K562 (cell line): ENCODE measurements at regions not wholly inside any gene's neighbourhood (a gene's known extent, or its start where the extent isn't known, plus 50 kb on each side); places are given as distances from the start of the nearest gene placed in this dataset.

Experiments used
- ATAC-seq: fragments of 200-7000 bp; cut with Tn5 transposase; 3 replicates; pipeline ENCODE4 v1.9.1; 2020; ENCODE audit warnings: moderate library complexity
- BruUV-seq: library from RNA; stranded (reverse); fragments of 400-500 nt; replicated peaks from 2 replicates; lab custom pipeline; 2021; lab: Mats Ljungman, UMichigan
- CTCF ChIA-PET: fragments of 300-600 bp; formaldehyde crosslinking; extraction: SDS; loops from one replicate; lab custom pipeline; 2021; ENCODE audit warnings: low intra/inter-chr PET ratio; lab: Yijun Ruan, JAX
- POLR2A ChIA-PET: fragments of 300-600, 350-650 bp; sonication (Branson Sonifier 250); formaldehyde crosslinking; extraction: SDS; loops from one replicate; lab custom pipeline; 2021; ENCODE audit warnings: antibody characterized with exemption, inconsistent platforms; lab: Yijun Ruan, JAX
- DNase-seq, 4 experiments: peaks; one replicate each; pipeline versions ENCODE4 v3.0.0 to v3.0.0-alpha.2; 2011 to 2018; ENCODE audit warnings: low spot score in 3 of 4, mixed read lengths in 3 of 4; ENCODE audit errors: extremely low read depth in 1 of 4
- FAIRE-seq: peaks from 2 replicates; lab custom pipeline; 2011; peaks lifted over from hg19 to GRCh38; lab: Jason Lieb, UNC
- H2AFZ ChIP-seq: 2 replicates; pipeline ENCODE4 v1.6.0; 2011; ENCODE audit warnings: low read depth, low read length, control low read depth, inconsistent platforms
- H3K27ac ChIP-seq: fragments of 200-600 bp; 3 replicates; pipeline ENCODE4 v1.8.0; 2011; ENCODE audit warnings: low read depth, mild to moderate bottlenecking, control low read depth, inconsistent platforms, low read length, moderate library complexity, mixed read lengths; ENCODE audit errors: extremely low read depth
- H3K27me3 ChIP-seq, 2 experiments: fragments of 300-600 bp in 1 of 2; 2 replicates in 1 of 2; 3 replicates in 1 of 2; pipeline versions ENCODE4 v1.6.0 to v1.8.0; 2011; ENCODE audit warnings: inconsistent platforms in 2 of 2, low read length in 2 of 2, mild to moderate bottlenecking in 1 of 2, mixed read lengths in 1 of 2, moderate library complexity in 1 of 2; ENCODE audit not compliant: control insufficient read depth in 2 of 2, insufficient read depth in 2 of 2
- H3K36me3 ChIP-seq: fragments of 300-600 bp; 3 replicates; pipeline ENCODE4 v1.8.0; 2011; ENCODE audit warnings: mild to moderate bottlenecking, low read length, inconsistent platforms; ENCODE audit not compliant: control insufficient read depth, insufficient read depth
- H3K4me1 ChIP-seq, 2 experiments: fragments of 200-600 bp in 1 of 2; replicated peaks in 1 of 2; 2 replicates in 1 of 2; 3 replicates in 1 of 2; pipeline versions ENCODE4 v1.5.1 to v1.8.0; 2011; ENCODE audit warnings: inconsistent platforms in 2 of 2, low read length in 2 of 2, mild to moderate bottlenecking in 1 of 2, mixed read lengths in 1 of 2, moderate library complexity in 1 of 2; ENCODE audit not compliant: control insufficient read depth in 2 of 2, insufficient read depth in 2 of 2
- H3K4me2 ChIP-seq: 2 replicates; pipeline ENCODE4 v1.6.1; 2011; ENCODE audit warnings: low read length, control low read depth, inconsistent platforms, mixed read lengths; ENCODE audit not compliant: insufficient read depth
- H3K4me3 ChIP-seq: fragments of 200-600 bp; sonication (generic), shearing (Covaris generic); 2 replicates; pipeline ENCODE4 v1.5.1; 2016; ENCODE audit warnings: control low read depth, inconsistent platforms
- H3K79me2 ChIP-seq: fragments of 200-600 bp; 3 replicates; pipeline ENCODE4 v1.8.0; 2011; ENCODE audit warnings: low read length, inconsistent platforms; ENCODE audit not compliant: control insufficient read depth, insufficient read depth
- H3K9ac ChIP-seq, 2 experiments: 2 replicates each; pipeline versions ENCODE4 v1.6.0 to v1.6.1; 2011; ENCODE audit warnings: low read depth in 2 of 2, low read length in 2 of 2, control low read depth in 1 of 2, inconsistent platforms in 1 of 2, mild to moderate bottlenecking in 1 of 2, mixed read lengths in 1 of 2; ENCODE audit not compliant: insufficient read depth in 1 of 2
- H3K9me1 ChIP-seq: one replicate; pipeline ENCODE4 v1.6.0; 2011; ENCODE audit warnings: inconsistent platforms, mild to moderate bottlenecking, low read length, moderate library complexity; ENCODE audit not compliant: control insufficient read depth, insufficient read depth
- H3K9me3 ChIP-seq: replicated peaks from 2 replicates; pipeline ENCODE4 v1.5.1; 2011; ENCODE audit warnings: low read depth, low read length, inconsistent platforms; ENCODE audit not compliant: control insufficient read depth, insufficient read depth
- H4K20me1 ChIP-seq: replicated peaks from 2 replicates; pipeline ENCODE4 v1.6.1; 2011; ENCODE audit warnings: low read length, inconsistent platforms, mixed read lengths; ENCODE audit not compliant: control insufficient read depth, insufficient read depth
- EP300 ChIP-seq: IDR thresholded peaks from 2 replicates; pipeline ENCODE4 v1.6.1; 2012; ENCODE audit warnings: low read length, improper control_type of control experiment
- HMG20B ChIP-seq: fragments of 250-450 bp; sonication (Bioruptor Pico); IDR thresholded peaks from 2 replicates; pipeline ENCODE4 v1.5.0; 2021; ENCODE audit warnings: mild to moderate bottlenecking
- NFIX ChIP-seq: fragments of 250-450 bp; sonication (Bioruptor Pico); IDR thresholded peaks from 2 replicates; pipeline ENCODE4 v1.4.0; 2020; ENCODE audit warnings: low read depth, mild to moderate bottlenecking, moderate library complexity
- NONO ChIP-seq, 2 experiments: fragments of 200-400 bp in 1 of 2; fragments of 450-650 bp in 1 of 2; formaldehyde crosslinking in 1 of 2; IDR thresholded peaks; 2 replicates each; pipeline ENCODE4 v1.6.1; 2017; ENCODE audit warnings: low read depth in 2 of 2, mild to moderate bottlenecking in 2 of 2, moderate library complexity in 2 of 2, low read length in 1 of 2
- PCBP2 ChIP-seq: fragments of 200-400 bp; formaldehyde crosslinking; IDR thresholded peaks from 2 replicates; pipeline ENCODE4 v1.6.1; 2018; ENCODE audit warnings: low read length, low read depth, mild to moderate bottlenecking, moderate library complexity; ENCODE audit not compliant: poor library complexity, severe bottlenecking
- SMAD1 ChIP-seq: fragments of 150-350 bp; IDR thresholded peaks from 2 replicates; pipeline ENCODE4 v1.6.1; 2014; ENCODE audit warnings: low read length, low read depth; ENCODE audit not compliant: partially characterized antibody
- TEAD4 ChIP-seq, 2 experiments: sonication (generic) in 1 of 2; formaldehyde crosslinking in 1 of 2; IDR thresholded peaks; 2 replicates each; pipeline versions ENCODE4 v1.6.1 to v1.8.0; 2012 to 2022; ENCODE audit warnings: borderline replicate concordance in 1 of 2, inconsistent platforms in 1 of 2, low read length in 1 of 2, mild to moderate bottlenecking in 1 of 2, missing genetic modification reagents in 1 of 2
- ZNF444 ChIP-seq: fragments of 250-450 bp; sonication (Bioruptor Pico); IDR thresholded peaks from 2 replicates; pipeline ENCODE4 v1.4.0; 2020; ENCODE audit warnings: mild to moderate bottlenecking, moderate library complexity
- WGBS: fragments of 100-300 bp; shearing (Covaris generic); methylation state at CpG from one replicate; pipeline ENCODE4 v1.1.6; 2016; ENCODE audit warnings: low coverage, mixed read lengths; ENCODE audit not compliant: insufficient coverage; ENCODE audit errors: missing lambda C conversion rate; 5-methylcytosine and 5-hydroxymethylcytosine counted together
- in situ Hi-C: fragments of 300-500 bp; cut with MboI; formaldehyde crosslinking; loops from 4 replicates; pipeline ENCODE4 v1.15.0; 2018; ENCODE audit warnings: inconsistent platforms, mixed read lengths
- intact Hi-C: fragments of 100-400 bp; cut with micrococcal nuclease; formaldehyde crosslinking; loops from 2 replicates; pipeline ENCODE4 v1.14.2; 2022
- TF ChIP-seq, protein P1 (sequence below): sonication (generic); formaldehyde crosslinking; IDR thresholded peaks from 2 replicates; pipeline ENCODE4 v1.5.0; 2020; ENCODE audit warnings: missing genetic modification reagents

DNA sequence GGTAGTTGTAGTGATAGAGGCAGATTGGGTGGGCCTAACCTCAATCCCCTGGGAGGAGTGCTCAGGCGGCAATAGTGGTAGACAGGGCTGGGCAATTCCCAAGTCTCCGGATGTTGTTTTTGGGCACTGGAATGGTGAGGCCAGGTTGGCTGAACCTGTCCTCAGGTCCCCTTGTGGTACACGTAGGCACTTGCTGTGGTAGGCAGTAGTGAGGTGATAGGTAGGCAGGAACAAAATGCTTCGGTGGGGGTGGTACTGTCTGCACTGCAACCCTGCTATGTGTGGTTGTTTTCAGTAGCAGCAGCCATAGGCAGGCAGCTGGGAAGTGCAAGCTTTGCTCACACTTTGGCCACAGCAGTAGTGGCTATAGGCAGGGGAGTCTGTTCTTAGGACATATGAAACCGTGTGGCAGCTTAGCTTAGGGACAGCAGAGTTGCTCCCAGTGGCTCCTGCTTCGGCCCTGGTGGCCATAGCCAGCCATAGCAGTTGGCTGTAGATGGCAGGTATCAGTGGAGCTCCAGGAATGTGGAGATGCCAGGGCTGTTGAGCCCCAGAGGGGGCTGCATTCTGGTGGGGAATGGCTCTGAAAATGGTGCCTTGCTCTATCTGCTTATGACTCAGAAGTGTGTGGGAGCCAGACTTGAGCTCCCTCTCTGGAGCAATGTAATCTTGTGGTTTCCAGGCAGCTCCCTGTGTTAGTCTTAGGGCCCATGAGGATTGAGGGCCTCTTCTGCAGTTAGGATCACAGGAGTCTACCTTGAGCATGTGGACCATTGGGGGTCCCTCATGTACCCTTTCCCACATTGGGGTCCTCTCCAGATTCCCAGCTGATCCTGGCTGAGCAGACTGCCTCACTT is 241.8 kb upstream of the BMP2 start (continued):
- TF ChIP-seq ZNF444 (CRISPR knock-in tag): no peak
- TF ChIP-seq PCBP2: no peak
- no peak for TF ChIP-seq EP300
- TF ChIP-seq, protein P1, sequence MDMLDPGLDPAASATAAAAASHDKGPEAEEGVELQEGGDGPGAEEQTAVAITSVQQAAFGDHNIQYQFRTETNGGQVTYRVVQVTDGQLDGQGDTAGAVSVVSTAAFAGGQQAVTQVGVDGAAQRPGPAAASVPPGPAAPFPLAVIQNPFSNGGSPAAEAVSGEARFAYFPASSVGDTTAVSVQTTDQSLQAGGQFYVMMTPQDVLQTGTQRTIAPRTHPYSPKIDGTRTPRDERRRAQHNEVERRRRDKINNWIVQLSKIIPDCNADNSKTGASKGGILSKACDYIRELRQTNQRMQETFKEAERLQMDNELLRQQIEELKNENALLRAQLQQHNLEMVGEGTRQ (CRISPR knock-in tag): no peak
- no peak for TF ChIP-seq TEAD4 (IDR thresholded peaks at IDR 0.05; ENCODE audit: low read length)
- TF ChIP-seq TEAD4 (CRISPR knock-in tag; IDR thresholded peaks at IDR 0.05; ENCODE audit: borderline replicate concordance): no peak
- no peak for TF ChIP-seq HMG20B (CRISPR knock-in tag)

- H3K36me3 ChIP-seq: no peaks in the 10 kb centered on the region
- H3K4me3 ChIP-seq: no peak overlapping the region
- no peak overlapping the region for H3K9ac ChIP-seq
- no peak overlapping the region for H3K4me2 ChIP-seq
- no peaks in the 10 kb centered on the region for H3K9me3 ChIP-seq
- in situ Hi-C loops: no loop called here
- ATAC-seq (no peak), DNase-seq (no peak), FAIRE-seq (no peak)
- CTCF ChIA-PET: no interaction called here
- no peak for TF ChIP-seq NONO (IDR thresholded peaks at IDR 0.05; ENCODE audit: low read depth in 2 of 2, low read length in 1 of 2)
- TF ChIP-seq SMAD1: no peak
- no peak for TF ChIP-seq NFIX (CRISPR knock-in tag)
- no peak overlapping the region for H2AFZ ChIP-seq
- intact Hi-C loops: no loop called here
- WGBS: 0% methylated on average over 3 of the region's 3 CpGs
- no peaks in the 10 kb centered on the region for H3K79me2 ChIP-seq
- POLR2A ChIA-PET: no interaction called here
- H3K9me1 ChIP-seq: no peaks in the 10 kb centered on the region
- H3K27me3 ChIP-seq: no peaks in the 10 kb centered on the region
- H3K4me1 ChIP-seq: no peaks in the 10 kb centered on the region
- BruUV-seq: no TSS peak
- no peak overlapping the region for H3K27ac ChIP-seq
- H4K20me1 ChIP-seq: no peaks in the 10 kb centered on the region
Observed at GRCh38 chr20:6524305-6524704, 243.2 kb upstream of the BMP2 start.
